ENCODE measurements at regions not wholly inside any gene's neighbourhood (a gene's known extent, or its start where the extent isn't known, plus 50 kb on each side); places are given as distances from the start of the nearest gene placed in this dataset.
A peak's percentile ranks its signal among the peaks of the same experiment; 100 is the strongest.

DNA sequence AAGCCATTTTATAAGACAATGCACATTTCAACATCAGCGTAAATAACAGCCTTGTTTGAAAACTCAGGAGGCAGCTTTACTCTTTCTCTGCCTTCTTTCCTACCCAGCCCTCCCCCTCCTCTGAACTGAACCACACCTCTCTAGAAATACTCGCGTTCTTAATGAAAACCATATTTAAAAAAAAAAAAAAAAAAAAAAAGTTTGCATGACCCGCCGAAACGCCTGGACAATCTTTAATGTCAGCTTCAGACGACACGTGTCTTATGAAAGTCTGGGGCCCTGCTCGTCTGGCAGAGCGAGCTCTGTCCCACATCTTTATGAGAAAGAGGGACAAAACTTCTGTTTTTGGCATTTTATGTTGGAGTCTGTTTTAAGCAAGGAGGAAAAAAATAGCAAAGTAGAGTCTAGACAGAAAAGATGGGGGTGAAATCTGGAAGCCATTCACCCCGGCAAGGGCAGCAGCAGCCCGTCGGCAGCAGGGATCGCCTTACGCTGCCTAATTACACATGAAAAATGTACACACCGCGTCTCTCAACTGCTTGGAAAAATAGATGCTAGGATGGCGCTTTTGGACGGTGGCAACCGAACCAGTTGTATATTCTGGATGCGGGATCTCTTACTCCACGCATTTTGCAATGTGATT, 130.4 kb upstream of the ETS2 start:
- intact Hi-C loops (cut with DNase I) = no loop called here
- no peak for ATAC-seq

DNA sequence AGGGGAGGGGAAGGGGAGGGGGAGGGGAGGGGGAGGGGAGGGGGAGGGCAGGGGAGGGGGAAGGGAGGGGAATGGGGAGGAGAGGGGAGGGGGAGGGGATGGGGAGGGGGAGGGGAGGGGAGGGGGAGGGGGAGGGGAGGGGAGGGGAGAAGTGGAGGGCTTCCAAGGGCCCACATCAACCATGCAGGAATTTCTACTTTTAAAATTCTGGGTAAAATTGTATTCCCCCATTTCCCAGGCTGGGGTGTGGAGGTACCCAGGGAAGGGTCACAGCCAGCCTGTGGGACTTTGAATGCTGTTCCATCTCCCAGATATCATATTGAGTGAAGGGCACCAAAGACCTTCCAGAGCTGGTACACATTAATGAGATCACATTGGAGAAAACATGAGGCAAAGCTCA, 126.9 kb upstream of the ETS2 start:
- no peak for DNase-seq
- intact Hi-C loops (cut with DNase I) = no loop called here
- ATAC-seq = no peak

More for the DNA sequence above, 130.4 kb upstream of the ETS2 start:
- DNase-seq = no peak

GRCh38 chr21:38679534-38679933, 126.2 kb upstream of the ETS2 start:
- intact Hi-C loops (cut with DNase I) = no loop called here
- ATAC-seq = peak; percentile 53 to 72
- DNase-seq = no peak

GRCh38 chr21:38680401-38680800, 125.3 kb upstream of the ETS2 start:
- DNase-seq (no peak), ATAC-seq (no peak)
- intact Hi-C loops (cut with DNase I) = no loop called here

GRCh38 chr21:38683222-38683621, 122.5 kb upstream of the ETS2 start:
- intact Hi-C loops (cut with DNase I) = no loop called here

DNA sequence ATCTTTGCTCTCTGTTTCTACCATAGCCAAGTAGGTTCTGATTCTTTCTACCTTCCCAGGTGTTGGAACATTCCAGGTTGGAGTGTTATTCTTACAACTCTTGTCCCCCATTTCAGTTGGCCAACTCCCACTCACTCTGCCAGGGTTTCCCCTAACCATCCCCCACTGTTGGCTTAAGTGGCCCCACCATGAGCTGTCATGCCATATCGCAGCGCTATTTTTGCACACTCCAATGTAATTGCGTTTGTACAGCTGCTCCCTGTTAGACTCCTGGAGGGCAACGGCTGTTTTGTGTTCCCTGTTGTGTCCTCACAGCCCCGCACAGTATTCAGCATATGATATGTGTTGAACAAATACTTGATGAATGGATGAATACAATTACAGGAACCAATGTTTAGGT, 117.7 kb upstream of the ETS2 start:
- no peak for ATAC-seq
- no peak for DNase-seq
- intact Hi-C loops (cut with DNase I) = no loop called here

More at GRCh38 chr21:38683222-38683621, 122.5 kb upstream of the ETS2 start:
- DNase-seq (no peak), ATAC-seq (no peak)

DNA sequence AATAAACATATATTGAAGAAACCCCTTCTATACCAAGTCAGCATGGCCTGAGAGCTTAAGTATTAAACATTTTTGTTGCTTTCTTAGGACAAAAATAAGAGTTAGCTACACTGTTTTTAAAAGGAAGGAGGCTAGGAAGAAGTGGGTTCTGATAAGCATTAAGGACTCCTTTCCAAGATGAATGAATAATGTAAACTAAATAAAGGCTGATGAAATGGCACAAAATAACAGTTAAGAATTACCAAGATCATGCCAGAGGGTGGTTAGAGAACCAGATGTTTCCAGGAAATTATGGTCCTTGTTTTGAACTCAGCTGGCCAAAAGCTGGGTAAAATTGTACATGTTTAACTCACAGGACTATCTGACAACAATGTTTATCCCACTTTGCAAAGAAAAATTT, 114.1 kb upstream of the ETS2 start:
- ATAC-seq (no peak), DNase-seq (no peak)
- intact Hi-C loops (cut with DNase I) = no loop called here

DNA sequence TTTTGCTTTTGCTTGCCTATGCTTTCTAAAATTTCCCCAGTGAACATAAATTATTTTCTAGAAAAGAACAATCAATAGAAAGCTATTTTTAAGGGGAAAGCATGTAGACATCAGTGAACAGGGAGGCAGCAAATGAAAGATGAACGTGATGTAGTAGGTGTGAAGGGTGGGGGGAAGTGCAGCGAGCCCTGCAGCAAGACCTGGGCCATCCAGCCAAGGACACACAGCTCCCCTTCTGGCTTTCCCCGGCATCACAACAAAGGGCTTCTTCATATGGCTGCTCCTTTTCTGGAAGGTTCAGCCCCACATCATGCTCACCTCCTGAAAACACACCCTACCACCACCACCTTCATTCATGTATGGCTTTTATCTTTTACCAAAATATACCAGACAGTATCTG, 109.2 kb upstream of the ETS2 start:
- DNase-seq (no peak), ATAC-seq (no peak)
- intact Hi-C loops (cut with DNase I) = no loop called here

DNA sequence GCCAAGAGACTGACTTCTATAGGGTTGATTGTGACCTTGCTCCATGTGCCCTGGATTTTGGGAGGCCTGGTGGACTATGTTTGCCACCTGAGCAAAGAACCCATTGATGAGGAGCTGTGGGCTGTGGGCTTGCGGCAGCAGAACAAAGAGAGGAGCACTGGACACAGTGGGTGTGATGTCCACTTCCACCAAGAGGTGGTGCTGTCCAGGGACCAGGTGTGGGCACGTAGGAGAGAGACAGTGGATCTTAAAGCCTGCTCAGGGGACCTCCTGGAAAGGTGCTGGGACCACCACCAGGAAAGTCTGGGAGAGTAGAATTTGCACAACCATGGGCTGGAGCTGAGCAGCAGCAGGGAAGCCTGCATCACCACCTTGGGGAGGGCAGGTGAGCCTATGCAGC, 106.7 kb upstream of the ETS2 start:
- ATAC-seq (no peak), DNase-seq (no peak)
- intact Hi-C loops (cut with DNase I) = no loop called here

- ATAC-seq = no peak
- DNase-seq = peak; percentile 34
- intact Hi-C loops (cut with DNase I) = no loop called here
Measured at GRCh38 chr21:38702196-38702595, 103.5 kb upstream of the ETS2 start.

- ATAC-seq (no peak), DNase-seq (no peak)
- intact Hi-C loops (cut with DNase I) = loop anchor here in 1 of 2 donors (5.0 kb wide), 1 partner anchor 203 kb away; no protein-coding TSS in a partner anchor
Measured at GRCh38 chr21:38709876-38710275, 95.9 kb upstream of the ETS2 start.

GRCh38 chr21:38712071-38712470, 93.7 kb upstream of the ETS2 start:
- ATAC-seq = peak in 1 of 2 donors; percentile 44
- DNase-seq = no peak
- intact Hi-C loops (cut with DNase I) = loop anchor here in 1 of 2 donors (5.0 kb wide), 1 partner anchor 205 kb away; no protein-coding TSS in a partner anchor

DNA sequence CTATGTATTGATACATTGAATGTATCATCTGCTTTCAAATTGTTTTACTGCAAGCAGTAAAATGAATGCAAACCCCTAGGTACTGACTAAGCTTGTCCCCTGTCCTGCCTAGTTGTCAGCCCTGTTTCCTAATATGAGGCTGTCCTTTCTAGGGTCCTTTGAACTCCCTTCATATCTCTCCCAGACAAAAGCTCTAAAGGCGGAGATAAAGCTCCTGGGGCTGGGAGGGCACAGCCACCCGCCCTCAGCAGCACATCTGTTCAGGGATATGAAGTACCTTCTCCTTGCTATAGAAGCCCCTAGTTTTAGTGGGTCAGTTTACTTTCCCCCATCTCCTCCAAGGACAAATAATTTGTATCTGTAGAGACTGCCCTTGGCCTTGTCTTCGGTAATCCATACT, 93.1 kb upstream of the ETS2 start:
- DNase-seq = no peak
- intact Hi-C loops (cut with DNase I) = loop anchor here in 1 of 2 donors (5.0 kb wide), 1 partner anchor 205 kb away; no protein-coding TSS in a partner anchor
- ATAC-seq = no peak

- DNase-seq (no peak), ATAC-seq (no peak)
- intact Hi-C loops (cut with DNase I) = loop anchor here in 1 of 2 donors (5.0 kb wide), 1 partner anchor 207 kb away; no protein-coding TSS in a partner anchor
Measured at GRCh38 chr21:38714039-38714817, 91.5 kb upstream of the ETS2 start.

- ATAC-seq (no peak), DNase-seq (no peak)
- intact Hi-C loops (cut with DNase I) = loop anchor here in 1 of 2 donors (5.0 kb wide), 1 partner anchor 208 kb away; no protein-coding TSS in a partner anchor
Measured at GRCh38 chr21:38714999-38715398, 90.7 kb upstream of the ETS2 start.

DNA sequence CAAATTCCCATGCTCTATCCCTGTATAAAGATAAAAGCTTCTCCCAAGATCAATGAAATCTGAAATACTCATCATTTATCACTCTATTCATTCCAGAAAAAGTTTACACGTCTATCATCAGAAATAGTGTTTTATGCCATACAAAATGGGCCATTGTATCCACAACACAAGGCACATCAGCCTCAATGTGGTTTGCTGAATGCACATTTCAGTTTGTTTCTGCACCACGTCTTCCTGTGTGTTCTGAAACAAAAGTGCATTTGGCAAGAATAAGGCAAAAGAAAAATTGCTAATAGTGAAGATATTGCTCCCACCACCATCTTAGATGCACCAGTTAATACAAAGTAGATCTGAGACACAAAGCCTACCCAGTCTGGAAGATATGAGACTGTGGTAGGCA, 89.6 kb upstream of the ETS2 start:
- ATAC-seq = no peak
- DNase-seq = no peak
- intact Hi-C loops (cut with DNase I) = no loop called here

DNA sequence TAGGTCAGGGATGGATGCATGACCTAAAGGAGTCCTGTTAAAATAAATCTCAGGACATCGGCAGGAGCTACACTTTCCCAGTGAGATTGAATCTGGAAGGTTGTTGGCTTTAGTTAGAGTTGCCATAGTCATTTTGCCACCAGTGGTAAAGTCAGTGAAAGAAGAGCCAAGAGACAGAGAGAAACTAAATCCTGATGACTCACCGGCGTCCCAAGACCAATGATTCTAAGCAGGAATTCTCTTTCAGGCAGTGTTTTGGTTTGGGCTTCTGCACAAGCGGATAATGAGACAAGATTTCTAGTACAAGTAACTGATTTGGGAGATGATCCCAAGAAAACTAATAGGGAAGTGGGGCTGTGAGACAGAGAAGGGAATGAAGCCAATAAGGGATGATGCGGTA, 88.8 kb upstream of the ETS2 start:
- ATAC-seq (no peak), DNase-seq (no peak)
- intact Hi-C loops (cut with DNase I) = no loop called here

DNA sequence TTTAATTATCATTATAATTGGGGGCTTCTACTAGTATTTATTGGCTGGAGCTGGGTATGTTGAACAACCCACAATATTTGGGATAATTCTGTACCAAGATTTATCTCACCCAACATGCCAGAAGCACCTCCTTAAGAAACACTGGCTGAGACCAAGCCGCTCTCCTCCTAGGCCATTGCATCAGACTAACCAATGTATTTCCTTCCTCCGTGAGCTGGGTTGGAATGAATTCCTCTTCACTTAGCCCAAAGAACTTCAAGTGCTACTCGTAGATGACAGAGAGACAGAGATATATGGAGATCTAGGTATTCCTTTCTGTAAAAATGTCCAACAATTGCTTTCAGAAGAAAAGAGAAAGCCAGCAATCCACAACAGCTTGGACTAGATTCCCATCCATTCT, 87.2 kb upstream of the ETS2 start:
- intact Hi-C loops (cut with DNase I) = no loop called here
- ATAC-seq (no peak), DNase-seq (no peak)

- DNase-seq (no peak), ATAC-seq (no peak)
- intact Hi-C loops (cut with DNase I) = no loop called here
Measured at GRCh38 chr21:38720074-38720473, 85.7 kb upstream of the ETS2 start.

DNA sequence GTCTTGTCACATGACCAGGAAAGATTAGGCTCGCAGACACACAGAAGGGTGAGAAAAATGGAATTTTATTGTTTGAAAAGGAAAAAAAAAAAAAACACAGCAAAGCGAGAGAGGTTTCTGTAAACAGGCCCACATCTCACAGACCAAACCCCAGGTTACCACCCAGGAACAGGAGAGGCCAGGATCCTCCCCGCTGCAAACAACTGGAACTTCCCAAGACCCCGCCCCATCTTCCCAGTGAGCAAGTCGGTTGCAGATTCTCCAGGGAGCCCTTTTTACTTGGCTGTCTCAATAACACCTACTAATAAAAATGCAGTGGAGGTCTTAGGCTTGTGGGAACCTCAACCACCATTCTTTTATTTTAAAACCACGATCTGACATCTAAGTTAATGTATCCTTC, 84.7 kb upstream of the ETS2 start:
- intact Hi-C loops (cut with DNase I) = no loop called here
- ATAC-seq = no peak
- DNase-seq = no peak

GRCh38 chr21:38721958-38722357, 83.8 kb upstream of the ETS2 start:
- DNase-seq (no peak), ATAC-seq (no peak)
- intact Hi-C loops (cut with DNase I) = no loop called here
